HG03432 (cell line): ENCODE measurements at regions not wholly inside any gene's neighbourhood (a gene's known extent, or its start where the extent isn't known, plus 50 kb on each side); places are given as distances from the start of the nearest gene placed in this dataset.

Experiments
- ATAC-seq: cut with Tn5 transposase; IDR thresholded peaks from one replicate; pipeline ENCODE4 v1.9.1; 2021; ENCODE audit warnings: mild to moderate bottlenecking, moderate library complexity; ENCODE audit not compliant: unreplicated experiment

GRCh38 chrX:49773993-49774392, 55.1 kb upstream of the PAGE4 start:
- no peak for ATAC-seq

- ATAC-seq, result no peak
Measured at GRCh38 chrX:49767236-49767635, 61.9 kb upstream of the PAGE4 start.

- ATAC-seq, result no peak
Measured at GRCh38 chrX:49762175-49762720, 66.5 kb upstream of the PAGE1 start.

GRCh38 chrX:49761481-49761880, 65.7 kb upstream of the PAGE1 start:
- no peak for ATAC-seq

GRCh38 chrX:49760290-49760890, 64.6 kb upstream of the PAGE1 start:
- no peak for ATAC-seq

- ATAC-seq, result no peak
Measured at GRCh38 chrX:49756692-49757091, 60.9 kb upstream of the PAGE1 start.

- peak; percentile 72 for ATAC-seq
Measured at GRCh38 chrX:49754233-49754857, 58.6 kb upstream of the PAGE1 start.

- ATAC-seq, result no peak
Measured at GRCh38 chrX:49753691-49754090, 57.9 kb upstream of the PAGE1 start.

GRCh38 chrX:49748211-49748956, 52.6 kb upstream of the PAGE1 start:
- ATAC-seq, result no peak

DNA sequence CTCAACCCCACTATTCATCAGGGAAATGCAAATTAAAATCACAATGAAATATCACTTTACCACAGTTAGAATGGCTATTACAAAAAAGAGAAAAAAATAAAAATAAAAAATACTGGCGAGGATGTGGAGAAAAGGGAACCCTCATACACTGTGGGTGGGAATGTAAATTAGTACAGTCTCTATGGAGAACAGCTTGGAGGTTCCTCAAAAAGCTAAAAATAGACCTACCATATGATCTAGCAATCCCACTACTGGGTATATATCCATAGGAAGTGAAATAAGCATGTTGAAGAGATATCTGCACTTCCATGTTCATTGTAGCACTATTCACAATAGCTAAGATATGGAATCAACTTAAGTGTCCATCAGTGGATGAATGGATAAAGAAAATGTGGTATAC, 50.5 kb upstream of the PAGE1 start:
- no peak for ATAC-seq
